ENCODE measurements at regions not wholly inside any gene's neighbourhood (a gene's known extent, or its start where the extent isn't known, plus 50 kb on each side); places are given as distances from the start of the nearest gene placed in this dataset.

DNA sequence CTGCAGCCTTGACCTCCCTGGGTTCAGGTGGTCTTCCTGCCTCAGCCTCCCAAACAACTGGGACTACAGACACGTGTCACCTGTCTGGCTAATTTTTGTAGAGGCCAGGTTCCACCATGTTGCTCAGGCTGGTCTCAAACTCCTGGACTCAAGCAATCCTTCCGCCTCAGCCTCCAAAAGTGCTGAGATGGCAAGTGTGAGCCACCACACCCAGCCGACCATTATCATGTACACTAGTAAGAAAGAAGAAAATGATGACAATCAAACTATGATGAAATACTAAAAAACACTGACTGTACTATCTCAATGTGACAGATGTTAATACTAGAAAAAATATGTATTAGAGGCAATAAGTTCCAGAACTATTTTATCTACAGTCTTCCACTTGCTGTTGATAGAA, 420.9 kb downstream of the TRIB2 start:
- TF ChIP-seq, protein P1, sequence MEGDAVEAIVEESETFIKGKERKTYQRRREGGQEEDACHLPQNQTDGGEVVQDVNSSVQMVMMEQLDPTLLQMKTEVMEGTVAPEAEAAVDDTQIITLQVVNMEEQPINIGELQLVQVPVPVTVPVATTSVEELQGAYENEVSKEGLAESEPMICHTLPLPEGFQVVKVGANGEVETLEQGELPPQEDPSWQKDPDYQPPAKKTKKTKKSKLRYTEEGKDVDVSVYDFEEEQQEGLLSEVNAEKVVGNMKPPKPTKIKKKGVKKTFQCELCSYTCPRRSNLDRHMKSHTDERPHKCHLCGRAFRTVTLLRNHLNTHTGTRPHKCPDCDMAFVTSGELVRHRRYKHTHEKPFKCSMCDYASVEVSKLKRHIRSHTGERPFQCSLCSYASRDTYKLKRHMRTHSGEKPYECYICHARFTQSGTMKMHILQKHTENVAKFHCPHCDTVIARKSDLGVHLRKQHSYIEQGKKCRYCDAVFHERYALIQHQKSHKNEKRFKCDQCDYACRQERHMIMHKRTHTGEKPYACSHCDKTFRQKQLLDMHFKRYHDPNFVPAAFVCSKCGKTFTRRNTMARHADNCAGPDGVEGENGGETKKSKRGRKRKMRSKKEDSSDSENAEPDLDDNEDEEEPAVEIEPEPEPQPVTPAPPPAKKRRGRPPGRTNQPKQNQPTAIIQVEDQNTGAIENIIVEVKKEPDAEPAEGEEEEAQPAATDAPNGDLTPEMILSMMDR (IDR thresholded peaks at IDR 0.05), result no peak
- TF ChIP-seq POLR2A (IDR thresholded peaks at IDR 0.05), result no peak

Data from heart left ventricle (tissue), 13 donors.